ENCODE measurements at regions not wholly inside any gene's neighbourhood (a gene's known extent, or its start where the extent isn't known, plus 50 kb on each side); places are given as distances from the start of the nearest gene placed in this dataset.
"Not testable (repeated sequence)": the region's sequence is repeated elsewhere in the genome, so short reads cannot be mapped to it uniquely, and the experiment has no call there.

- TF ChIP-seq ZFX (IDR thresholded peaks at IDR 0.05), result no peak
- TF ChIP-seq, protein P1, sequence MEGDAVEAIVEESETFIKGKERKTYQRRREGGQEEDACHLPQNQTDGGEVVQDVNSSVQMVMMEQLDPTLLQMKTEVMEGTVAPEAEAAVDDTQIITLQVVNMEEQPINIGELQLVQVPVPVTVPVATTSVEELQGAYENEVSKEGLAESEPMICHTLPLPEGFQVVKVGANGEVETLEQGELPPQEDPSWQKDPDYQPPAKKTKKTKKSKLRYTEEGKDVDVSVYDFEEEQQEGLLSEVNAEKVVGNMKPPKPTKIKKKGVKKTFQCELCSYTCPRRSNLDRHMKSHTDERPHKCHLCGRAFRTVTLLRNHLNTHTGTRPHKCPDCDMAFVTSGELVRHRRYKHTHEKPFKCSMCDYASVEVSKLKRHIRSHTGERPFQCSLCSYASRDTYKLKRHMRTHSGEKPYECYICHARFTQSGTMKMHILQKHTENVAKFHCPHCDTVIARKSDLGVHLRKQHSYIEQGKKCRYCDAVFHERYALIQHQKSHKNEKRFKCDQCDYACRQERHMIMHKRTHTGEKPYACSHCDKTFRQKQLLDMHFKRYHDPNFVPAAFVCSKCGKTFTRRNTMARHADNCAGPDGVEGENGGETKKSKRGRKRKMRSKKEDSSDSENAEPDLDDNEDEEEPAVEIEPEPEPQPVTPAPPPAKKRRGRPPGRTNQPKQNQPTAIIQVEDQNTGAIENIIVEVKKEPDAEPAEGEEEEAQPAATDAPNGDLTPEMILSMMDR (conservative IDR thresholded peaks at IDR 0.05), result no peak
- H3K27ac ChIP-seq, result no peak overlapping the region
Measured at GRCh38 chr5:106459541-106459940, 1211.2 kb downstream of the EFNA5 start.

DNA sequence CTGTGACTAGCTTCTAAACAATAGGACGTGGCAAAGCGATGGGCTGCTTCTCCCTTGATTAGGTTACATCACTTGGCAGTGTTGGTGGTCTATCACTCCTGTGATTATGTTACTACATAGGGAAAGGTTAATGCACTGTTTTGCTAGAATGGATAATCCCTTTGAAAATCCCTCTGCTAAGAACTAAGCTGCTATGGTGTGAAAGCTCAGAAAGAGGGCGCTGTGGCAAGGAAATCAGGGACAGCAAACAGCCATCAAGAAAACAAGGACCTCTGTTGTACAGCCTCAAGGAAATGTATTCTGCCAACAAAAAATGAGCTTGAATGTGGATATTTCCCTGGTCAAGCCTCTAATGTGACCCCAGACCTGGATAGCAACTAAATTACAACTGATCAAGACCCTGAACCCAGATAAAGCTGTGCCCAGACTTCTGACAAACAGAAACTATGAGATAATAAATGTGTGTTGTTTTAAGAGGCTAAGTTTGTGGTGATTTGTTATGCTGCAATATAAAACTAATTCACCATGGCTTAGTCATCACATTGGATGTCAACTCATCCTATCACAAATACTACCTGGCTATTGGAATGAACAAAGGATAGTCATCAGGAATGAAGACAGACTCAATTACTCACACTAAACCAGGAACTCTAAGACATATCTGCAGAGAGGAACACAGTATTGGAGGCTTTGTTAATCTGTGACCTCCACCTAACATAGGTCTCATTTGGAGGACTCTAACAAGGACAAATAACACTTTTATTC, 1215.9 kb downstream of the EFNA5 start:
- no peak overlapping the region for H3K27ac ChIP-seq
- TF ChIP-seq, protein P1 (conservative IDR thresholded peaks at IDR 0.05), result peak; percentile 62
- TF ChIP-seq ZFX (IDR thresholded peaks at IDR 0.05), result no peak

GRCh38 chr5:106454050-106454449, 1216.7 kb downstream of the EFNA5 start:
- TF ChIP-seq, protein P1 (conservative IDR thresholded peaks at IDR 0.05), result no peak
- H3K27ac ChIP-seq, result no peak overlapping the region

DNA sequence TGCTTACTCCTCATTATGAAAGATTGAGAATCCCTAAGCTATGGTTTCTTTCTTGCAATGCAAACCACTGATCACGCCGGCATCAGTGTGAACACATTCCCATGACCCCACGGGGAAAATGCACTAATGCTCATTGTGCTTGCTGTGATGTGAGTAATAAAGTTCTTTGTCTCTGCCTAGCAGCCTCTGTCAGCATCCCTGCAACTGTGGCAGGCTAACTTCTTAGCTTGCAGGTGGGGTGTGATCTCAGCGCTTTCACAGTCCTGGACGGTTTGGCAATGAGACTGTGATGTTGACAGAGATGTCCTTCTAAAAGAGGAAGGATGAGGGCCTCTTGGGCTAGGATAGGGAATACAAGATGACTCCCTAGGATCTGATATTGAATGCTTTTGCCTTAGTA, 1218.7 kb downstream of the EFNA5 start:
- TF ChIP-seq ZFX (IDR thresholded peaks at IDR 0.05), result no peak
- TF ChIP-seq, protein P1 (conservative IDR thresholded peaks at IDR 0.05), result no peak
- no peak overlapping the region for H3K27ac ChIP-seq

GRCh38 chr5:106443746-106444145, 1227.0 kb downstream of the EFNA5 start:
- H3K27ac ChIP-seq, result no peak overlapping the region
- TF ChIP-seq, protein P1 (conservative IDR thresholded peaks at IDR 0.05), result no peak
- TF ChIP-seq ZFX (IDR thresholded peaks at IDR 0.05), result no peak

DNA sequence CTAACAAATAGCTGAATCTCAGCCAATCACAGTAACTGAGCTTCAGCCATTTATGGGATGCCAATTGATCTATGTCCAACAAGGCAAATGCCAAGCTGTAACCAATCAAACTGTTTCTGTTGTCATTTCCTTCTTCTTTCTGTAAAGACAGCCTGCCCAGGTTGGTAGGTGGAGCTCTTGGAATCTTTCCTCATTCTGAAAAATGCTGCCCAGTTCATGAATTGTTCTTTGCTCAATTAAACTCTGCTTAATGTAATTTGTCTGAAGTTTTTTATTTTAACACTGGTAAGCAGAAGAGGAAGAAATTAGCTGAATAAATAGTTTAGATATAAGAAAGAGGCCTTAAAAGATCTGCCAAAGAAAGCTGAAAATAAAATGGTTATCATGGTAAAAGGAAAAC, 1235.6 kb downstream of the EFNA5 start:
- no peak overlapping the region for H3K27ac ChIP-seq
- TF ChIP-seq ZFX (IDR thresholded peaks at IDR 0.05), result no peak
- TF ChIP-seq, protein P1 (conservative IDR thresholded peaks at IDR 0.05), result no peak

DNA sequence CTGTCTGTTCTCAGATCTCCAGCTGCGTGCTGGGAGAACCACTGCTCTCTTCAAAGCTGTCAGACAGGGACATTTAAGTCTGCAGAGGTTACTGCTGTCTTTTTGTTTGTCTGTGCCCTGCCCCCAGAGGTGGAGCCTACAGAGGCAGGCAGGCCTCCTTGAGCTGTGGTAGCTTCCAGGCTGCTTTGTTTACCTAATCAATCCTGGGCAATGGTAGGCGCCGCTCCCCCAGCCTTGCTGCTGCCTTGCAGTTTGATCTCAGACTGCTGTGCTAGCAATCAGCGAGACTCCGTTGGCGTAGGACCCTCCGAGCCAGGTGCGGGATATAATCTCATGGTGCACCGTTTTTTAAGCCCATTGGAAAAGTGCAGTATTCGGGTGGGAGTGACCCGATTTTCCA, 1240.0 kb downstream of the EFNA5 start:
- not testable (repeated sequence) for H3K27ac ChIP-seq
